H9 (cell line): ENCODE measurements at regions not wholly inside any gene's neighbourhood (a gene's known extent, or its start where the extent isn't known, plus 50 kb on each side); places are given as distances from the start of the nearest gene placed in this dataset.

ENCODE experiments used
- DNase-seq: peaks from one replicate; pipeline ENCODE4 v3.0.0-alpha.2; 2017
- H2AFZ ChIP-seq: one replicate; pipeline ENCODE4 v1.6.1; 2013; ENCODE audit warnings: mild to moderate bottlenecking, low read length, control low read depth, moderate library complexity
- H2AK5ac ChIP-seq: 2 replicates; pipeline ENCODE4 v1.6.1; 2013; ENCODE audit warnings: low read length, control low read depth, mixed read lengths; ENCODE audit not compliant: insufficient read length
- H2BK120ac ChIP-seq: one replicate; pipeline ENCODE4 v1.6.1; 2013; ENCODE audit warnings: low read depth, mild to moderate bottlenecking, low read length, control low read depth, inconsistent platforms; ENCODE audit not compliant: poor library complexity, severe bottlenecking
- H2BK12ac ChIP-seq: 2 replicates; pipeline ENCODE4 v1.6.1; 2013; ENCODE audit warnings: low read length, control low read depth, mixed read lengths, low read depth; ENCODE audit not compliant: insufficient read length
- H2BK15ac ChIP-seq: 2 replicates; pipeline ENCODE4 v1.6.1; 2013; ENCODE audit warnings: low read depth, low read length, control low read depth
- H2BK20ac ChIP-seq: one replicate; pipeline ENCODE4 v1.6.1; 2013; ENCODE audit warnings: low read depth, mild to moderate bottlenecking, low read length, control low read depth, inconsistent platforms; ENCODE audit not compliant: poor library complexity, severe bottlenecking
- H2BK5ac ChIP-seq: 2 replicates; pipeline ENCODE4 v1.6.1; 2013; ENCODE audit warnings: low read length, control low read depth, mixed read lengths; ENCODE audit not compliant: insufficient read length
- H3K14ac ChIP-seq: 2 replicates; pipeline ENCODE4 v1.6.1; 2013; ENCODE audit warnings: low read length, control low read depth; ENCODE audit not compliant: insufficient read depth
- H3K18ac ChIP-seq: 2 replicates; pipeline ENCODE4 v1.6.1; 2013; ENCODE audit warnings: low read depth, mild to moderate bottlenecking, mixed read lengths, low read length, control low read depth; ENCODE audit not compliant: insufficient read length
- H3K23ac ChIP-seq: 2 replicates; pipeline ENCODE4 v1.6.1; 2013; ENCODE audit warnings: low read length, control low read depth, mixed read lengths, low read depth; ENCODE audit not compliant: insufficient read length
- H3K23me2 ChIP-seq: 2 replicates; pipeline ENCODE4 v1.6.1; 2013; ENCODE audit warnings: low read depth, mild to moderate bottlenecking, mixed read lengths, low read length, control low read depth; ENCODE audit not compliant: insufficient read length, poor library complexity, severe bottlenecking
- H3K27ac ChIP-seq: 2 replicates; pipeline ENCODE4 v1.5.1; 2013; ENCODE audit warnings: low read length, control low read depth, mixed read lengths, low read depth; ENCODE audit not compliant: insufficient read length
- H3K27me3 ChIP-seq: 2 replicates; pipeline ENCODE4 v1.6.1; 2013; ENCODE audit warnings: low read length, control low read depth, inconsistent platforms; ENCODE audit not compliant: insufficient read depth
- H3K4ac ChIP-seq: 2 replicates; pipeline ENCODE4 v1.6.1; 2013; ENCODE audit warnings: low read depth, mild to moderate bottlenecking, control low read depth, inconsistent platforms, low read length, moderate library complexity
- H3K4me1 ChIP-seq: 2 replicates; pipeline ENCODE4 v1.6.1; 2013; ENCODE audit warnings: low read length, control low read depth, inconsistent platforms; ENCODE audit not compliant: insufficient read depth
- H3K4me2 ChIP-seq: 2 replicates; pipeline ENCODE4 v1.6.1; 2013; ENCODE audit warnings: low read length, control low read depth, mixed read lengths; ENCODE audit not compliant: insufficient read length, insufficient read depth
- H3K56ac ChIP-seq: 2 replicates; pipeline ENCODE4 v1.6.1; 2013; ENCODE audit warnings: low read depth, mild to moderate bottlenecking, mixed read lengths, low read length, control low read depth; ENCODE audit not compliant: insufficient read length
- H3K79me1 ChIP-seq: 2 replicates; pipeline ENCODE4 v1.6.1; 2013; ENCODE audit warnings: low read depth, mild to moderate bottlenecking, moderate library complexity, low read length, control low read depth, inconsistent platforms; ENCODE audit not compliant: insufficient read depth, poor library complexity, severe bottlenecking
- H3K79me2 ChIP-seq: 2 replicates; pipeline ENCODE4 v1.6.1; 2013; ENCODE audit warnings: low read length, control low read depth, inconsistent platforms; ENCODE audit not compliant: insufficient read depth
- H3K9ac ChIP-seq: 2 replicates; pipeline ENCODE4 v1.6.1; 2013; ENCODE audit warnings: low read length, control low read depth, mixed read lengths; ENCODE audit not compliant: insufficient read length; ENCODE audit errors: extremely low read depth
- H3K9me3 ChIP-seq: one replicate; pipeline ENCODE4 v1.6.1; 2013; ENCODE audit warnings: low read depth, low read length, inconsistent platforms; ENCODE audit not compliant: control insufficient read depth
- H3T11ph ChIP-seq: one replicate; pipeline ENCODE4 v1.6.1; 2013; ENCODE audit warnings: mild to moderate bottlenecking, low read length, control low read depth, inconsistent platforms
- H4K20me1 ChIP-seq: one replicate; pipeline ENCODE4 v1.6.1; 2013; ENCODE audit not compliant: control insufficient read depth, insufficient read length, insufficient read depth
- H4K5ac ChIP-seq: 2 replicates; pipeline ENCODE4 v1.6.1; 2013; ENCODE audit warnings: low read depth, mild to moderate bottlenecking, mixed read lengths, low read length, control low read depth; ENCODE audit not compliant: insufficient read length
- H4K8ac ChIP-seq: replicated peaks from 2 replicates; pipeline ENCODE4 v1.6.1; 2013; ENCODE audit warnings: low read length, control low read depth, mixed read lengths, low read depth; ENCODE audit not compliant: insufficient read length
- H4K91ac ChIP-seq: 2 replicates; pipeline ENCODE4 v1.6.1; 2013; ENCODE audit warnings: low read depth, mild to moderate bottlenecking, moderate library complexity, mixed read lengths, low read length, control low read depth; ENCODE audit not compliant: insufficient read length
- H3K27ac Mint-ChIP-seq, 3 experiments: 2 replicates in 2 of 3; 3 replicates in 1 of 3; pipeline ENCODE4 v1.8.0; 2020 to 2021; ENCODE audit warnings: mixed read lengths in 3 of 3, mild to moderate bottlenecking in 1 of 3, moderate library complexity in 1 of 3
- H3K27me3 Mint-ChIP-seq: 2 replicates; pipeline ENCODE4 v1.8.0; 2021; ENCODE audit warnings: low read depth, mild to moderate bottlenecking, moderate library complexity, mixed read lengths
- H3K36me3 Mint-ChIP-seq, 3 experiments: 2 replicates in 2 of 3; 3 replicates in 1 of 3; pipeline ENCODE4 v1.8.0; 2020 to 2021; ENCODE audit warnings: low read depth in 3 of 3, mixed read lengths in 3 of 3; ENCODE audit not compliant: insufficient read depth in 1 of 3
- H3K4me1 Mint-ChIP-seq, 2 experiments: 2 replicates each; pipeline ENCODE4 v1.8.0; 2020; ENCODE audit warnings: mixed read lengths in 2 of 2
- H3K4me3 Mint-ChIP-seq, 2 experiments: 2 replicates in 1 of 2; 3 replicates in 1 of 2; pipeline ENCODE4 v1.8.0; 2020 to 2021; ENCODE audit warnings: mild to moderate bottlenecking in 2 of 2, mixed read lengths in 2 of 2, moderate library complexity in 1 of 2
- H3K9me3 Mint-ChIP-seq, 2 experiments: 2 replicates in 1 of 2; 3 replicates in 1 of 2; pipeline ENCODE4 v1.8.0; 2020; ENCODE audit warnings: mild to moderate bottlenecking in 2 of 2, mixed read lengths in 2 of 2, moderate library complexity in 1 of 2
- CTCF ChIP-seq: fragments of 200-600 bp; sonication (generic); conservative IDR thresholded peaks from 3 replicates; pipeline ENCODE4 v1.8.0; 2021; ENCODE audit warnings: antibody characterized with exemption, mild to moderate bottlenecking
- WGBS: extraction: QIAGEN DNeasy Blood & Tissue Kit; methylation state at CpG from one replicate; pipeline ENCODE4 v1.1.7; 2013; ENCODE audit warnings: missing lambda C conversion rate, low lambda C conversion rate, mixed read lengths; ENCODE audit not compliant: insufficient read length; ENCODE audit errors: extremely low coverage; 5-methylcytosine and 5-hydroxymethylcytosine counted together

- Histone ChIP-seq H2BK120ac (no peak overlapping the region), H3K79me2 (no peaks in the 10 kb centered on the region), H3K9ac (no peak overlapping the region), H3K23me2 (no peaks in the 10 kb centered on the region), H4K8ac (no peak overlapping the region), H4K20me1 (no peaks in the 10 kb centered on the region), H2BK20ac (no peak overlapping the region), H3K56ac (no peak overlapping the region), H3K27ac (no peak overlapping the region), H3K79me1 (no peaks in the 10 kb centered on the region), H4K5ac (no peak overlapping the region), H4K91ac (no peak overlapping the region), H3K4ac (no peak overlapping the region), H2BK5ac (no peak overlapping the region), H3K4me1 (no peaks in the 10 kb centered on the region), H2BK12ac (no peak overlapping the region), H3K18ac (no peak overlapping the region), H3K14ac (no peak overlapping the region), H2BK15ac (no peak overlapping the region), H3K23ac (no peak overlapping the region), H3K9me3 (peaks cover 18% of the 10 kb centered on the region), H3K27me3 (no peaks in the 10 kb centered on the region), H3T11ph (no peak overlapping the region), H2AFZ (no peak overlapping the region), H2AK5ac (no peak overlapping the region), H3K4me2 (no peak overlapping the region)
- DNase-seq, result no peak
- Mint-ChIP-seq H3K27me3 (no peaks in the 10 kb centered on the region), H3K4me1 (no peaks in the 10 kb centered on the region), H3K36me3 (no peaks in the 10 kb centered on the region; a peak in 3 of 7 replicates), H3K4me3 (no peak overlapping the region), H3K27ac (no peak overlapping the region), H3K9me3 (peaks cover 68 to 73% of the 10 kb centered on the region in 2 experiments)
- no CpG with 5 or more reads among the region's 2 CpGs for WGBS
- no peak for TF ChIP-seq CTCF
Observed at GRCh38 chrX:56089376-56089775, 142.8 kb upstream of the KLF8 start.
